Gastroesophageal sphincter (tissue), 3 donors: ENCODE measurements at regions not wholly inside any gene's neighbourhood (a gene's known extent, or its start where the extent isn't known, plus 50 kb on each side); places are given as distances from the start of the nearest gene placed in this dataset.

Experiments used
- POLR2AphosphoS5 ChIP-seq: sonication (generic); formaldehyde crosslinking; IDR thresholded peaks from one replicate; pipeline ENCODE4 v1.6.1; 2017; ENCODE audit warnings: antibody characterized with exemption
- TF ChIP-seq, protein P1 (sequence below), 4 experiments: fragments of 200-600 bp in 2 of 4; fragments of 450-650 bp in 2 of 4; sonication (generic) in 1 of 4; IDR thresholded peaks; one replicate each; pipeline ENCODE4 v1.5.1; 2017 to 2019; ENCODE audit warnings: antibody characterized with exemption in 4 of 4, mild to moderate bottlenecking in 2 of 4, moderate library complexity in 2 of 4

DNA sequence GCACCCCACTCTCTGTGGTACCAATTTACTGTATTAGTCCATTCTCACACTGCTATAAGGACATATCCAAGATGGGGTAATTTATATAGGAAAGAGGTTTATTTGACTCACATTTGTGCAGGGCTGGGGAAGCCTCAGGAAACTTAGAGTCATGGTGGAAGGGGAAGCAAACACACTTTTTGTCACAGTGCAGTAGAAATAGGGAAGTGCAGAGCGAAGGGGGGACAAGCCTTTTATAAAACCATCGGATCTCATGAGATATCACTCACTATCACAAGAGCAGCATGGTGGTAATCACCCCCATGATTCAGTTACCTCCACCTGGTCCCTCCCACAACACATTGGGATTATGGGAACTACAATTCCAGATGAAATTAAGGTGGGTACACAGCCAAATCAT, 766.9 kb upstream of the PCDH10 start:
- no peak for TF ChIP-seq POLR2AphosphoS5
- TF ChIP-seq, protein P1, sequence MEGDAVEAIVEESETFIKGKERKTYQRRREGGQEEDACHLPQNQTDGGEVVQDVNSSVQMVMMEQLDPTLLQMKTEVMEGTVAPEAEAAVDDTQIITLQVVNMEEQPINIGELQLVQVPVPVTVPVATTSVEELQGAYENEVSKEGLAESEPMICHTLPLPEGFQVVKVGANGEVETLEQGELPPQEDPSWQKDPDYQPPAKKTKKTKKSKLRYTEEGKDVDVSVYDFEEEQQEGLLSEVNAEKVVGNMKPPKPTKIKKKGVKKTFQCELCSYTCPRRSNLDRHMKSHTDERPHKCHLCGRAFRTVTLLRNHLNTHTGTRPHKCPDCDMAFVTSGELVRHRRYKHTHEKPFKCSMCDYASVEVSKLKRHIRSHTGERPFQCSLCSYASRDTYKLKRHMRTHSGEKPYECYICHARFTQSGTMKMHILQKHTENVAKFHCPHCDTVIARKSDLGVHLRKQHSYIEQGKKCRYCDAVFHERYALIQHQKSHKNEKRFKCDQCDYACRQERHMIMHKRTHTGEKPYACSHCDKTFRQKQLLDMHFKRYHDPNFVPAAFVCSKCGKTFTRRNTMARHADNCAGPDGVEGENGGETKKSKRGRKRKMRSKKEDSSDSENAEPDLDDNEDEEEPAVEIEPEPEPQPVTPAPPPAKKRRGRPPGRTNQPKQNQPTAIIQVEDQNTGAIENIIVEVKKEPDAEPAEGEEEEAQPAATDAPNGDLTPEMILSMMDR (IDR thresholded peaks at IDR 0.05): no peak
